BLaER1 treated with 17β-estradiol and CSF1 and Interleukin-3, amounts not matched to agents 10 nM and 100 nM (cell line): ENCODE measurements at regions not wholly inside any gene's neighbourhood (a gene's known extent, or its start where the extent isn't known, plus 50 kb on each side); places are given as distances from the start of the nearest gene placed in this dataset.

ENCODE experiments used
- H3K27ac ChIP-seq, 11 experiments: shearing (Covaris generic); formaldehyde crosslinking; 2 replicates each; pipeline ENCODE4 v1.8.1; 2022
- H3K27me3 ChIP-seq, 11 experiments: shearing (Covaris generic); formaldehyde crosslinking; 2 replicates each; pipeline ENCODE4 v1.8.1; 2022
- H3K36me3 ChIP-seq, 11 experiments: shearing (Covaris generic); formaldehyde crosslinking; 2 replicates each; pipeline ENCODE4 v1.8.1; 2022
- H3K4me1 ChIP-seq, 10 experiments: shearing (Covaris generic); formaldehyde crosslinking; 2 replicates each; pipeline ENCODE4 v1.8.1; 2022
- H3K4me2 ChIP-seq, 11 experiments: shearing (Covaris generic); formaldehyde crosslinking; 2 replicates each; pipeline ENCODE4 v1.8.1; 2022
- H3K4me3 ChIP-seq, 10 experiments: shearing (Covaris generic); formaldehyde crosslinking; 2 replicates each; pipeline ENCODE4 v1.8.1; 2022
- H3K9ac ChIP-seq, 11 experiments: shearing (Covaris generic); formaldehyde crosslinking; 2 replicates each; pipeline ENCODE4 v1.8.1; 2022
- H3K9me3 ChIP-seq, 11 experiments: shearing (Covaris generic); formaldehyde crosslinking; replicated peaks in 1 of 11; 2 replicates each; pipeline ENCODE4 v1.8.1; 2022
- H4K20me1 ChIP-seq, 11 experiments: shearing (Covaris generic); formaldehyde crosslinking; 2 replicates each; pipeline ENCODE4 v1.8.1; 2022
- Cebpa-rat ChIP-seq, 11 experiments: shearing (Covaris generic); IDR thresholded peaks; 2 replicates each; pipeline ENCODE4 v1.8.1; 2022

- Histone ChIP-seq H3K9ac (no peak overlapping the region), H3K4me1 (0 out of 20 replicates have a peak, but pooled peaks cover 0 to 4% (median 0%) of the 10 kb centered on the region in 10 experiments), H3K27ac (no peak overlapping the region), H4K20me1 (no peaks in the 10 kb centered on the region), H3K9me3 (no peaks in the 10 kb centered on the region), H3K36me3 (no peaks in the 10 kb centered on the region), H3K4me2 (no peak overlapping the region), H3K4me3 (no peak overlapping the region), H3K27me3 (no peaks in the 10 kb centered on the region)
- no peak for TF ChIP-seq Cebpa-rat (IDR thresholded peaks at IDR 0.05)
These were observed 114.8 kb upstream of the GSC start for GRCh38 chr14:94884616-94885230.

- Histone ChIP-seq H3K4me2 (no peak overlapping the region), H3K9me3 (no peaks in the 10 kb centered on the region), H3K27me3 (no peaks in the 10 kb centered on the region), H3K36me3 (no peaks in the 10 kb centered on the region), H3K4me1 (0 out of 20 replicates have a peak, but pooled peaks cover 0 to 4% (median 0%) of the 10 kb centered on the region in 10 experiments), H3K9ac (no peak overlapping the region), H3K27ac (no peak overlapping the region), H3K4me3 (no peak overlapping the region), H4K20me1 (no peaks in the 10 kb centered on the region)
- no peak for TF ChIP-seq Cebpa-rat (IDR thresholded peaks at IDR 0.05)
These were observed 112.5 kb upstream of the GSC start for GRCh38 chr14:94882401-94882800.

GRCh38 chr14:94880876-94881275 lies 111.0 kb upstream of the GSC start:
- H3K4me2 ChIP-seq, result no peak overlapping the region
- H3K9ac ChIP-seq, result no peak overlapping the region
- H3K9me3 ChIP-seq, result no peaks in the 10 kb centered on the region
- 0 out of 20 replicates have a peak, but pooled peaks cover 0 to 1% (median 0%) of the 10 kb centered on the region in 10 experiments for H3K4me1 ChIP-seq
- H3K27ac ChIP-seq, result no peak overlapping the region
- H4K20me1 ChIP-seq, result no peaks in the 10 kb centered on the region
- no peak overlapping the region for H3K4me3 ChIP-seq
- H3K27me3 ChIP-seq, result no peaks in the 10 kb centered on the region
- no peak for TF ChIP-seq Cebpa-rat (IDR thresholded peaks at IDR 0.05)
- no peaks in the 10 kb centered on the region for H3K36me3 ChIP-seq

GRCh38 chr14:94880106-94880505 lies 110.2 kb upstream of the GSC start:
- TF ChIP-seq Cebpa-rat (IDR thresholded peaks at IDR 0.05), result no peak
- H3K27me3 ChIP-seq, result no peaks in the 10 kb centered on the region
- H3K4me1 ChIP-seq, result no peaks in the 10 kb centered on the region
- H3K4me2 ChIP-seq, result no peak overlapping the region
- H3K9me3 ChIP-seq, result no peaks in the 10 kb centered on the region
- no peak overlapping the region for H3K4me3 ChIP-seq
- no peaks in the 10 kb centered on the region for H3K36me3 ChIP-seq
- no peaks in the 10 kb centered on the region for H4K20me1 ChIP-seq
- no peak overlapping the region for H3K9ac ChIP-seq
- no peak overlapping the region for H3K27ac ChIP-seq

- no peak overlapping the region for H3K4me2 ChIP-seq
- no peak overlapping the region for H3K9ac ChIP-seq
- no peaks in the 10 kb centered on the region for H3K4me1 ChIP-seq
- no peak overlapping the region for H3K27ac ChIP-seq
- H3K27me3 ChIP-seq, result no peaks in the 10 kb centered on the region
- no peak for TF ChIP-seq Cebpa-rat (IDR thresholded peaks at IDR 0.05)
- no peaks in the 10 kb centered on the region for H3K36me3 ChIP-seq
- no peaks in the 10 kb centered on the region for H4K20me1 ChIP-seq
- no peak overlapping the region for H3K4me3 ChIP-seq
- no peaks in the 10 kb centered on the region for H3K9me3 ChIP-seq
These were observed 109.6 kb upstream of the GSC start for GRCh38 chr14:94879537-94879936.

GRCh38 chr14:94876306-94876705 lies 106.4 kb upstream of the GSC start:
- no peaks in the 10 kb centered on the region for H3K36me3 ChIP-seq
- TF ChIP-seq Cebpa-rat (IDR thresholded peaks at IDR 0.05), result no peak
- no peaks in the 10 kb centered on the region for H3K27me3 ChIP-seq
- no peaks in the 10 kb centered on the region for H3K4me1 ChIP-seq
- no peak overlapping the region for H3K4me3 ChIP-seq
- no peaks in the 10 kb centered on the region for H3K9me3 ChIP-seq
- H3K9ac ChIP-seq, result no peak overlapping the region
- no peak overlapping the region for H3K4me2 ChIP-seq
- H3K27ac ChIP-seq, result no peak overlapping the region
- no peaks in the 10 kb centered on the region; a peak in 1 of 22 replicates for H4K20me1 ChIP-seq

- Histone ChIP-seq H3K4me2 (no peak overlapping the region), H3K27me3 (no peaks in the 10 kb centered on the region), H3K4me3 (no peak overlapping the region), H3K27ac (no peak overlapping the region), H3K4me1 (no peaks in the 10 kb centered on the region), H3K36me3 (no peaks in the 10 kb centered on the region), H3K9ac (no peak overlapping the region), H4K20me1 (no peaks in the 10 kb centered on the region; a peak in 1 of 22 replicates), H3K9me3 (no peaks in the 10 kb centered on the region)
- no peak for TF ChIP-seq Cebpa-rat (IDR thresholded peaks at IDR 0.05)
These were observed 105.3 kb upstream of the GSC start for GRCh38 chr14:94875256-94875655.

GRCh38 chr14:94868772-94869072 lies 98.8 kb upstream of the GSC start:
- no peak overlapping the region for H3K9ac ChIP-seq
- no peak overlapping the region for H3K4me2 ChIP-seq
- no peaks in the 10 kb centered on the region; a peak in 1 of 22 replicates for H3K9me3 ChIP-seq
- no peak overlapping the region for H3K27ac ChIP-seq
- H3K4me3 ChIP-seq, result no peak overlapping the region
- H4K20me1 ChIP-seq, result no peaks in the 10 kb centered on the region; a peak in 1 of 22 replicates
- H3K27me3 ChIP-seq, result no peaks in the 10 kb centered on the region
- no peaks in the 10 kb centered on the region for H3K4me1 ChIP-seq
- H3K36me3 ChIP-seq, result no peaks in the 10 kb centered on the region
- no peak for TF ChIP-seq Cebpa-rat (IDR thresholded peaks at IDR 0.05)

GRCh38 chr14:94867946-94868771 lies 98.2 kb upstream of the GSC start:
- no peaks in the 10 kb centered on the region for H3K4me1 ChIP-seq
- TF ChIP-seq Cebpa-rat (IDR thresholded peaks at IDR 0.05), result no peak
- no peaks in the 10 kb centered on the region; a peak in 1 of 22 replicates for H4K20me1 ChIP-seq
- no peak overlapping the region for H3K9ac ChIP-seq
- H3K4me2 ChIP-seq, result no peak overlapping the region
- H3K36me3 ChIP-seq, result no peaks in the 10 kb centered on the region
- H3K9me3 ChIP-seq, result no peaks in the 10 kb centered on the region; a peak in 1 of 22 replicates
- H3K27me3 ChIP-seq, result no peaks in the 10 kb centered on the region
- H3K4me3 ChIP-seq, result no peak overlapping the region
- no peak overlapping the region for H3K27ac ChIP-seq

GRCh38 chr14:94867209-94867608 lies 97.3 kb upstream of the GSC start:
- Histone ChIP-seq H3K4me1 (no peaks in the 10 kb centered on the region), H3K36me3 (no peaks in the 10 kb centered on the region), H3K4me3 (no peak overlapping the region), H4K20me1 (no peaks in the 10 kb centered on the region), H3K9ac (no peak overlapping the region), H3K4me2 (no peak overlapping the region), H3K9me3 (no peaks in the 10 kb centered on the region; a peak in 1 of 22 replicates), H3K27ac (no peak overlapping the region), H3K27me3 (no peaks in the 10 kb centered on the region)
- no peak for TF ChIP-seq Cebpa-rat (IDR thresholded peaks at IDR 0.05)
